LNCAP (cell line): ENCODE measurements at regions not wholly inside any gene's neighbourhood (a gene's known extent, or its start where the extent isn't known, plus 50 kb on each side); places are given as distances from the start of the nearest gene placed in this dataset.

Experiments
- TF ChIP-seq, protein P1 (sequence below): fragments of 450-650 bp; IDR thresholded peaks from 2 replicates; pipeline ENCODE4 v1.5.1; 2017; ENCODE audit warnings: mild to moderate bottlenecking

DNA sequence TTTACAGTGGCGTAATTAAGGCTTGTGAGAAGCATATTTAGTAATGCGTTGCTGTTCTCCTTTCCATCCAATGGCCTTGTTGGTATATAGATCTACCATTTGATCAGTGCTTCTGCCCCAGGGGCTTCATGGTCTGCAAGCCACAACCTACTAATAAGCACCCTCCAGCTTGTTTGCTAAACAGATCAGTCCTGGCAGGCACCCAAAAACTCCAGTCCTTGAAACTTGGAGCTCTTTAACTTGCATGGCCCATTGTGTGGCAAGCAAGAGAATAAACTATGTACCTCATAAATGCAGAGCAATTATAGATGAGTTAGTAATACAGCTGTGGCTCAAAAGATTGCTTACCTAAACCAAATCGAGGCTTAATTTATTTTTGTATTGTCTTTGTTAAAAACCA, 158.5 kb downstream of the FTCDNL1 start:
- TF ChIP-seq, protein P1, sequence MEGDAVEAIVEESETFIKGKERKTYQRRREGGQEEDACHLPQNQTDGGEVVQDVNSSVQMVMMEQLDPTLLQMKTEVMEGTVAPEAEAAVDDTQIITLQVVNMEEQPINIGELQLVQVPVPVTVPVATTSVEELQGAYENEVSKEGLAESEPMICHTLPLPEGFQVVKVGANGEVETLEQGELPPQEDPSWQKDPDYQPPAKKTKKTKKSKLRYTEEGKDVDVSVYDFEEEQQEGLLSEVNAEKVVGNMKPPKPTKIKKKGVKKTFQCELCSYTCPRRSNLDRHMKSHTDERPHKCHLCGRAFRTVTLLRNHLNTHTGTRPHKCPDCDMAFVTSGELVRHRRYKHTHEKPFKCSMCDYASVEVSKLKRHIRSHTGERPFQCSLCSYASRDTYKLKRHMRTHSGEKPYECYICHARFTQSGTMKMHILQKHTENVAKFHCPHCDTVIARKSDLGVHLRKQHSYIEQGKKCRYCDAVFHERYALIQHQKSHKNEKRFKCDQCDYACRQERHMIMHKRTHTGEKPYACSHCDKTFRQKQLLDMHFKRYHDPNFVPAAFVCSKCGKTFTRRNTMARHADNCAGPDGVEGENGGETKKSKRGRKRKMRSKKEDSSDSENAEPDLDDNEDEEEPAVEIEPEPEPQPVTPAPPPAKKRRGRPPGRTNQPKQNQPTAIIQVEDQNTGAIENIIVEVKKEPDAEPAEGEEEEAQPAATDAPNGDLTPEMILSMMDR = no peak

GRCh38 chr2:199690225-199690624, 160.8 kb downstream of the FTCDNL1 start:
- TF ChIP-seq, protein P1 = no peak

- TF ChIP-seq, protein P1 = no peak
Observed at GRCh38 chr2:199685669-199686068, 165.3 kb downstream of the FTCDNL1 start.

- TF ChIP-seq, protein P1 = no peak
Observed at GRCh38 chr2:199684832-199685231, 166.2 kb downstream of the FTCDNL1 start.

DNA sequence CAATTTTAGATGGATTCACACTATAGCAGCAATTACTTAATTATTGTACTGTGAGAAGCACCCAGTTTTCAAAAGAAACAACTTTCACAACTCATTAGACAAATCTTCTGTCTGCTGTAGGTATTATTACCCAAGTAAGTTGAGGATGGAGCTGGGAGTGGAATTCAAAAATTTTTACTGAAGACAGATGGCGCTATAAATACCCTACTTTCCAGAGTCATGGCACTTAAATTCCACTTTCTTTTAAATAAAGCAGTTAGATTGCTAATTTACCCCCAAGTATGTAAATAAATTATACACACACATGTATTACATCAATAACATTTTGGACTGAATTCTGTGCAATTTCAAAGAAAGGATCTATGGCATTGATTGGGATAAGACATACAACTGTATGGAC, 166.8 kb downstream of the FTCDNL1 start:
- TF ChIP-seq, protein P1 = peak; percentile 28; the same call in 1 of the 2 replicates

DNA sequence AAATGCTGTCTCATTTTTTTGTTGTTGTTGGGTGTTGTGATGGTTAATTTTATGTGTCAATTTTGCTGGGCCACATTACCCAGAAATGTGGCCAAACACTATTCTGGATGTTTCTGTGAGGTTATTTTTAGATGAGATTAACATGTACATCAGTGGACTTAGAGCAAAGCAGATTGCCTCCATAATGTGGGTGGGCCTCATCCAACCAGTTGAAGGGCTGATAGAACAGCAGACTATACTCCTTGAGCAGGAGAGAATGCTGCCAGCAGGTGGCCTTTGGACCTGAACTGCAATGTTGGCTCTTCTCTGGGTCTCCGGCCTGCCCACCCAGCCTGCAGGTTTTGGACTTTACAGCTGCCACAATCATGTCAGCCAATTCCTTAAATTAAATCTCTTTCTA, 169.0 kb downstream of the FTCDNL1 start:
- TF ChIP-seq, protein P1 = no peak

- TF ChIP-seq, protein P1 = no peak
Observed at GRCh38 chr2:199680482-199680881, 170.5 kb downstream of the FTCDNL1 start.

- TF ChIP-seq, protein P1 = no peak
Observed at GRCh38 chr2:199679883-199680282, 171.1 kb downstream of the FTCDNL1 start.
